PC-3 (cell line): ENCODE measurements at regions not wholly inside any gene's neighbourhood (a gene's known extent, or its start where the extent isn't known, plus 50 kb on each side); places are given as distances from the start of the nearest gene placed in this dataset.

Source experiments
- ATAC-seq: fragments of 200-7000 bp; cut with Tn5 transposase; 2 replicates; pipeline ENCODE4 v1.9.1; 2020; ENCODE audit warnings: mild to moderate bottlenecking, moderate library complexity
- BruUV-seq: library from RNA; stranded (reverse); fragments of 400-500 nt; replicated peaks from 2 replicates; lab custom pipeline; 2021; lab: Mats Ljungman, UMichigan
- CTCF ChIA-PET: fragments of 300-600 bp; sonication (Branson Sonifier 250); formaldehyde crosslinking; loops from one replicate; lab custom pipeline; 2022; ENCODE audit warnings: antibody characterized with exemption; lab: Charles Lee
- POLR2A ChIA-PET: fragments of 300-600 bp; sonication (Branson Sonifier 250); formaldehyde crosslinking; loops from one replicate; lab custom pipeline; 2022; ENCODE audit warnings: antibody characterized with exemption; ENCODE audit not compliant: unreplicated experiment; lab: Charles Lee
- DNase-seq: peaks from one replicate; pipeline ENCODE4 v3.0.0-alpha.2; 2015
- H2AFZ ChIP-seq: fragments of 300-600 bp; sonication (generic); 2 replicates; pipeline ENCODE4 v1.6.0; 2016; ENCODE audit warnings: antibody characterized with exemption, low read length
- H3F3A ChIP-seq: fragments of 300-600 bp; sonication (generic); one replicate; pipeline ENCODE4 v1.6.0; 2017; ENCODE audit warnings: antibody characterized with exemption, low read length, control low read depth, mild to moderate bottlenecking; ENCODE audit not compliant: unreplicated experiment
- H3K27ac ChIP-seq: fragments of 300-600 bp; sonication (generic); 2 replicates; pipeline ENCODE4 v1.5.1; 2016; ENCODE audit warnings: mild to moderate bottlenecking, low read length
- H3K27me3 ChIP-seq: fragments of 300-600 bp; sonication (generic); 2 replicates; pipeline ENCODE4 v1.6.1; 2016; ENCODE audit warnings: low read length, mixed read lengths
- H3K36me3 ChIP-seq: fragments of 300-600 bp; sonication (generic); 2 replicates; pipeline ENCODE4 v1.6.1; 2016; ENCODE audit warnings: low read depth, mixed run types, low read length, mixed read lengths
- H3K4me1 ChIP-seq: fragments of 300-600 bp; sonication (generic); 2 replicates; pipeline ENCODE4 v1.5.1; 2016; ENCODE audit warnings: low read length; ENCODE audit not compliant: insufficient read depth
- H3K4me2 ChIP-seq: fragments of 300-600 bp; sonication (generic); 2 replicates; pipeline ENCODE4 v1.6.0; 2016; ENCODE audit warnings: low read length
- H3K4me3 ChIP-seq: fragments of 300-600 bp; sonication (generic); 2 replicates; pipeline ENCODE4 v1.5.1; 2016; ENCODE audit warnings: mild to moderate bottlenecking, low read length, mixed read lengths
- H3K79me2 ChIP-seq: fragments of 300-600 bp; sonication (generic); 2 replicates; pipeline ENCODE4 v1.6.1; 2017; ENCODE audit warnings: low read length, mixed read lengths
- H3K9ac ChIP-seq: fragments of 300-600 bp; sonication (generic); 2 replicates; pipeline ENCODE4 v1.6.0; 2016; ENCODE audit warnings: mild to moderate bottlenecking, low read length
- H3K9me2 ChIP-seq: fragments of 300-600 bp; sonication (generic); replicated peaks from 2 replicates; pipeline ENCODE4 v1.6.1; 2016; ENCODE audit warnings: mixed run types, low read length, mixed read lengths
- H3K9me3 ChIP-seq: fragments of 300-600 bp; sonication (generic); 2 replicates; pipeline ENCODE4 v1.6.1; 2016; ENCODE audit warnings: low read length, mixed read lengths
- H4K20me1 ChIP-seq: fragments of 300-600 bp; sonication (generic); 2 replicates; pipeline ENCODE4 v1.6.1; 2016; ENCODE audit warnings: low read length, mixed read lengths
- EZH2 ChIP-seq: fragments of 300-600 bp; sonication (generic); IDR thresholded peaks from one replicate; pipeline ENCODE4 v1.6.1; 2017; ENCODE audit warnings: antibody characterized with exemption, mild to moderate bottlenecking, low read length; ENCODE audit not compliant: unreplicated experiment
- EZH2phosphoT487 ChIP-seq: fragments of 300-600 bp; sonication (generic); IDR thresholded peaks from 2 replicates; pipeline ENCODE4 v1.6.1; 2018; ENCODE audit warnings: mild to moderate bottlenecking, antibody characterized with exemption, low read length, borderline replicate concordance
- intact Hi-C: fragments of 100-400 bp; cut with micrococcal nuclease; formaldehyde crosslinking; loops from 2 replicates; pipeline ENCODE4 v1.9.0; 2023
- TF ChIP-seq, protein P1 (sequence below): fragments of 300-600 bp; sonication (generic); conservative IDR thresholded peaks from 2 replicates; pipeline ENCODE4 v1.5.1; 2017; ENCODE audit warnings: antibody characterized with exemption, low read depth, mild to moderate bottlenecking, low read length

DNA sequence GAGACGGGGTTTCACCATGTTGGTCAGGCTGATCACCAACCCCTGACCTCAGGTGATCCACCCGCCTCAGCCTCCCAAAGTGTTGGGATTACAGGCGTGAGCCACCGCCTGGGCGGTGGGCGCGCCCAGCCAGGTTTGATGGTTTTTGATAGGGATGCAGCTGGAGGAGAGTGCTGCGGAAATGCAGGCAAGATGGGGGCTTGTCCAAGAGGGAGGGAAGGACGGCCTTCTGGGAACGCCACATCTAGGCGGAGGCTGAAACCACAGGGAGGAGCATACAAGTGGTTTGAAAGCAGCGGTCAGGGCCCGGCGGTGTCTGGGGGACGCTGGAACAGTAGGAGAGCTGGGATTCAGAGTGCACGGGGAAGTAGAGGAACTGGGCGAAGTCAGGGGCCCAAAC lies 134.6 kb downstream of the VRK1 start:
- Histone ChIP-seq H3K4me3 (no peak overlapping the region), H4K20me1 (no peaks in the 10 kb centered on the region), H3F3A (no peaks in the 10 kb centered on the region), H3K27me3 (no peaks in the 10 kb centered on the region), H2AFZ (no peak overlapping the region), H3K9me3 (no peaks in the 10 kb centered on the region), H3K9me2 (no peaks in the 10 kb centered on the region), H3K4me1 (no peaks in the 10 kb centered on the region), H3K4me2 (no peak overlapping the region), H3K36me3 (no peaks in the 10 kb centered on the region), H3K79me2 (no peaks in the 10 kb centered on the region), H3K27ac (no peak overlapping the region), H3K9ac (no peak overlapping the region)
- DNase-seq (no peak), ATAC-seq (no peak)
- ChIA-PET POLR2A (no interaction called here), CTCF (no interaction called here)
- intact Hi-C loops: no loop called here
- TF ChIP-seq EZH2 (no peak), EZH2phosphoT487 (no peak)
- TF ChIP-seq, protein P1, sequence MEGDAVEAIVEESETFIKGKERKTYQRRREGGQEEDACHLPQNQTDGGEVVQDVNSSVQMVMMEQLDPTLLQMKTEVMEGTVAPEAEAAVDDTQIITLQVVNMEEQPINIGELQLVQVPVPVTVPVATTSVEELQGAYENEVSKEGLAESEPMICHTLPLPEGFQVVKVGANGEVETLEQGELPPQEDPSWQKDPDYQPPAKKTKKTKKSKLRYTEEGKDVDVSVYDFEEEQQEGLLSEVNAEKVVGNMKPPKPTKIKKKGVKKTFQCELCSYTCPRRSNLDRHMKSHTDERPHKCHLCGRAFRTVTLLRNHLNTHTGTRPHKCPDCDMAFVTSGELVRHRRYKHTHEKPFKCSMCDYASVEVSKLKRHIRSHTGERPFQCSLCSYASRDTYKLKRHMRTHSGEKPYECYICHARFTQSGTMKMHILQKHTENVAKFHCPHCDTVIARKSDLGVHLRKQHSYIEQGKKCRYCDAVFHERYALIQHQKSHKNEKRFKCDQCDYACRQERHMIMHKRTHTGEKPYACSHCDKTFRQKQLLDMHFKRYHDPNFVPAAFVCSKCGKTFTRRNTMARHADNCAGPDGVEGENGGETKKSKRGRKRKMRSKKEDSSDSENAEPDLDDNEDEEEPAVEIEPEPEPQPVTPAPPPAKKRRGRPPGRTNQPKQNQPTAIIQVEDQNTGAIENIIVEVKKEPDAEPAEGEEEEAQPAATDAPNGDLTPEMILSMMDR: no peak
- no TSS peak for BruUV-seq

DNA sequence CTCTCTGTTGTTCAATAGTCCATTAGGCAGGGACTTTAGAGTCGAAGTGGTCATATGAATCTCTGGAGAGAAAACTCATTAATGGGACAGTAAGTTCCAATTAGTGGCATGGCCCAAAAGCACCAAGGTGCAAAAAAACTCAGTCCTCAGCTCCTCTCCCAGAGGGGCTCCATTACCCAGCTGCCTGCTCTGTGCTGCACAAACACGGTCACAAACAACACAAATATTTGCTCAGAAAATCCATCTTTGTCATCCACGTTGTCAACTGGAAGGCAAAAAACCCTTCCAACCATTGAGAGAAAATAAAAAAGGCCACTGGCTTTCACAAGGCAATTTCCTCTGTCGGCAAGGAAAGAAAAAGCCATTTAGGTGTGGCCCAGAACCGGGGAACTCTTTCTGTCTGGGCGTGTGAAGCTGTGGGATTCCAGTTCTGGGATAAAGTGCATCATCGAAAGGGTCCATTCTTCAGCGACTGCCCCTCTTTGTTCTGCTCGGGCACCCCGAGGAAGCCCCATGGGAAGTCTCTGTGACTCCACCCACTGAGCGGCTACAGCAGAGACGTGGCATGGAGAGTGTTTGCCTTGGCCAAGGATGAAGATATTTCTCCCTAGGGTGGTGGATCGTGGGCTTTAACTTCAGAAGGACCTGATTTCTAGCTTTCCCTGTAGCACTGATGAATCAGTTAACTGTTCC lies 137.6 kb downstream of the VRK1 start:
- POLR2A ChIA-PET: no interaction called here
- Histone ChIP-seq H2AFZ (no peak overlapping the region), H3K4me3 (no peak overlapping the region), H3K27me3 (no peaks in the 10 kb centered on the region), H3K79me2 (no peaks in the 10 kb centered on the region), H3K4me2 (no peak overlapping the region), H3K9me3 (no peaks in the 10 kb centered on the region), H4K20me1 (no peaks in the 10 kb centered on the region), H3K9ac (no peak overlapping the region), H3K9me2 (no peaks in the 10 kb centered on the region), H3F3A (no peaks in the 10 kb centered on the region), H3K27ac (no peak overlapping the region), H3K4me1 (no peaks in the 10 kb centered on the region), H3K36me3 (no peaks in the 10 kb centered on the region)
- intact Hi-C loops: no loop called here
- CTCF ChIA-PET: no interaction called here
- no TSS peak for BruUV-seq
- DNase-seq: no peak
- ATAC-seq: no peak
- TF ChIP-seq, protein P1: no peak
- no peak for TF ChIP-seq EZH2
- TF ChIP-seq EZH2phosphoT487: no peak

DNA sequence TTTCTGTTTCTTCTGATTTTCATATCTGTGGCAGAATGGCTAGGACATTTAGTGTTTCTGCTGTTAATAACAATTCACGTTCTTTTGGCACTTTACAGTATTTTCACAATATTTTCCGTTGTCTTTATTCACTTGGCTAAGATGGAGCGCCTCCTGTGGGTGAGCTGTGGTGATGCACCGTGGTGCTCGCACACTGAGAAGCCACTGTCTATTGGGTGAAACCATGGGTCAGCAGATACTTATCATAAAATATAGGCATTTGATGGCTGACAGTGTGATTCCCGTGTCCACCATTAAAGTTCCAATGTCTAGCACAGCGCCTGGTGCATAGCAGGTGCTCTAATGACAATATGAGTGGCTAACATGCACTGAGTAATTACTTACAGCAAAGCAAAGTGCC lies 141.8 kb downstream of the VRK1 start:
- Histone ChIP-seq H3K27me3 (no peaks in the 10 kb centered on the region), H3K79me2 (no peaks in the 10 kb centered on the region), H3K9ac (no peak overlapping the region), H3K36me3 (no peaks in the 10 kb centered on the region), H3K4me2 (no peak overlapping the region), H3F3A (no peaks in the 10 kb centered on the region), H2AFZ (no peak overlapping the region), H3K4me1 (no peaks in the 10 kb centered on the region), H3K27ac (no peak overlapping the region), H3K9me2 (no peaks in the 10 kb centered on the region), H3K9me3 (no peaks in the 10 kb centered on the region), H3K4me3 (no peak overlapping the region), H4K20me1 (no peaks in the 10 kb centered on the region)
- ChIA-PET POLR2A (no interaction called here), CTCF (no interaction called here)
- BruUV-seq: no TSS peak
- ATAC-seq (no peak), DNase-seq (no peak)
- TF ChIP-seq EZH2: no peak
- TF ChIP-seq EZH2phosphoT487: no peak
- TF ChIP-seq, protein P1: peak; percentile 56
- intact Hi-C loops: no loop called here
